Caki2 (cell line): ENCODE measurements at regions not wholly inside any gene's neighbourhood (a gene's known extent, or its start where the extent isn't known, plus 50 kb on each side); places are given as distances from the start of the nearest gene placed in this dataset.

ENCODE experiments used
- DNase-seq: peaks from one replicate; pipeline ENCODE4 v3.0.0-alpha.2; 2015; ENCODE audit warnings: low read depth
- in situ Hi-C: cut with HindIII; loops from 2 replicates; pipeline ENCODE4 v1.10.0; 2016; ENCODE audit warnings: low sequenced_read_pairs, low pct_unique_long_range_greater_than_20kb, mixed read lengths

DNA sequence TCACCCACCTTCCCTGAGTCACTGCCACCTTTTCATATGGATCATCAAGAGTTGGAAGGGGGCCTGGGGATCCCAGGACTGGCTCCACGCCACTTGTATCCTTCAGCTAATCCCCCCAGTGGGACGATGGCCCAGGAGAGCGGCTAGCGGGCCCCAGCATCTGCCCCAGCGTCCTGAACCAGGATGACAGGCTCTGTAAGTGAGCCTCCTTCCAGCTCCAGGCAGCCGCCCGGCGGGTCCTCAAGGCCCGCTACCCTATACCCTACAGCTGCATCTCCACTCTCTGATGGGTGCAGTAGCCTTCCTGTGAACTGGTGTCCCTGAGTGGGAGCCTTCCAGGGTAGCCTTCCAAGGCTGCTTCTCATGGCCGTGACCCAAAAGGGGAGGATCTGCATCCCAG is 183.1 kb downstream of the ATG4C start:
- in situ Hi-C loops, result no loop called here
- no peak for DNase-seq

DNA sequence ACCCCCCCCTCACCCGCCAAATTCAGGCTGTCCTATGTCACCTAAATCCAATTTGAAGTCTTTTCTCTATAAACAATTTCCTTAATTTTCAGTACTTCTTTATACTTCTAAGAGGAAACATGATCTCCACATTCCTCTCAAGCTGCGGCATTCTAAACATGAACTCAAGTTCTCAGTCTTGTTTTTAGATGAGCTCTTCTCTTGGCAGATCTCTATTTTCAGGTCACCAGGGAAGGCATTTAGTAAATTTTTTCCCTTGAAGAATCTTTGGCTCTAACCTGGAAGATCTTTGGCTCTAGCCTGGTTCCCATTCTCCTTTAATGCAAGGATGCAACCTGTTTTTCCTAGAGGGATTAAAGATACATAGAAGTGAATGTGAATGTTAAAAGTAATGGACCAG is 193.4 kb downstream of the ATG4C start:
- in situ Hi-C loops, result no loop called here
- DNase-seq, result no peak

DNA sequence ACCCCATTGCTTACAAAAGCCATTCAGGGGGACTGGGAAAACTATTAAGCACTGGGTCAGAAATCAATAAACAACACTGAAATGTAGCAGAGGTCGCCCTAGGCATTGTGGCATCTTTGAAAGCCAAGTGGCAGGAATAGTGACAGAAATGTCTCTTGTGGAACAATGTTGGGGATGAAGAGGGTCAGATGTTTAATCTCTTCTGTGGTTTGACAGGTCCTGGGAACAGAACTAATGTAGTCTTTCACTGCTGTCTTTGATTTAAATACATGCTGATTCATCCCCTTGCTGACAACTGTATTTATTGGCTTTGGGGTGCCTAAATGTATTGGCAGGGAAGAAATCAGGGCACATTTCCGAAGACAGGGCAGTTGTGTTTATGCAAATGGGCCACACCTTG is 194.8 kb downstream of the ATG4C start:
- DNase-seq, result no peak
- in situ Hi-C loops, result no loop called here

DNA sequence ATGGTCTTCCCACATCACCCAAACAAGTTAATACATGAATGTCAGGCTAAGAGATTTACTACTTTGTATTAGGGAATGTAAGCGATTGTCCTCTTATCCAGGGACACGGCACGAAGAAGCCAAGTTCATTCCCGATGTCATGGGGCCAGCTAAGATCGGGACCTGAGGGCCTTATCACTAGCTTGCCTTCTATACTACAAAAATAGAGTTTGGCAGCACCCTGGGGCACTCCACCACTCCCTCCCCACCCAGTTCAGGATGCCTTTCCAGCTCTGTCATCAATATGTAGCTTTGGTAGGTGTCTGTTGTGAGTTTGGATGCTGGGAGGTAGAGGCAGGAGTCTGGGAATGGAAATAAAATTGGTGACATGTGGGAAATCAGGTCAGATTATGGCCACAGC is 197.5 kb downstream of the ATG4C start:
- in situ Hi-C loops, result no loop called here
- DNase-seq, result no peak

DNA sequence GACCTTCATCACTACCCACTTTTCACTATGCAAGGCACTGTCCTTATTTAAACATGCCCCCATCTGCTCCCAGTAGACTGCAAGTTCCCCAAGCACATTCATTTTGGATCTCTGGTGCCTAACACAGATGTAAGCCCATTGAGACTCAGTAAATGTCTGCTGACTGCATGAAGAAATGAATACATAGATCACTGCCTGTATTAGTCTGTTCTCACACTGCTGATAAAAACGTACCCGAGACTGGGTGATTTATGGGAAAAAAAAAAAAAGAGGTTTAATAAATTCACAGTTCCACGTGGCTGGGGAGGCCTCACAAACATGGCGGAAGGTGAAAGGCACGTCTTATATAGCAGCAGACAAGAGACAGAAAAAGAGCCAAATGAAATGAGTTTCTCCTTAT is 204.9 kb downstream of the ATG4C start:
- in situ Hi-C loops, result no loop called here
- DNase-seq, result no peak

DNA sequence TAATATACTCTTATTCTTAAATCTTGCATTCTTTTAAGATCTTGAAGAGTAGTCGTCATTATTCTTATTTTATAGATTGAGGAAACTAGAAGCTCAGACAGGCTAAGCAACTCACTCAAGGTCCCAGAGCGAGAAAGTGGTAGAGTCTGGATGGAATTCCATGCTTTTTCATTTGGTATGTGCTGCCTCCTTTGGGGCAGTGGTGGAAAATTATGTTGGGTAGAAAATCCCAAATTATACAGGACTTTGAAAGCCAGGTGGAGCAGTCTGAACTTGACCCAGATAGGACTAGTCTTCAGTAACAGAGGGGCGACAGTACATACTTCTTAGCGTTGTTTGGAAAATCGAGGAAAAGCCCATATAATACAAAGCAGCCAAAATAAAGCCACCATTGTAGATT is 205.6 kb downstream of the ATG4C start:
- in situ Hi-C loops, result no loop called here
- DNase-seq, result no peak

DNA sequence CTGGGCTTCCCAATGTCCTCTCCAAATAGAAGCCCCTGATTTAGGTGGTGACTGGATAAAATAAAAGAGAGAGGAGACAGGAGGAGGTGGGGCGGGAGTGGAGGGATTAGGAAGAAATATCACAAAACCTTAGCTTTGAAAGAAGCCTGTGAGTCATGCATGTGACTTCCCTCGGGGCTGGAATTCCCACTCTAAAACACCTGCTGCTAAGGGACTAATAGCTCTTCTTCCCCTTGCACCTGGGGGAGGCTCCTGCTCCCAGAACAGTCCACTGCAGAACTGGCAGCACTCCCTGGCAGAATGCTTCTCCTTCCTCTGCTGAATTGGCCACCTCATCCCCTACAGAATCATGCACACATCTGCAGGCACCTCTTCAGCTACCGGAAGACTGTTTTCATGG is 207.2 kb downstream of the ATG4C start:
- DNase-seq, result no peak
- in situ Hi-C loops, result no loop called here

DNA sequence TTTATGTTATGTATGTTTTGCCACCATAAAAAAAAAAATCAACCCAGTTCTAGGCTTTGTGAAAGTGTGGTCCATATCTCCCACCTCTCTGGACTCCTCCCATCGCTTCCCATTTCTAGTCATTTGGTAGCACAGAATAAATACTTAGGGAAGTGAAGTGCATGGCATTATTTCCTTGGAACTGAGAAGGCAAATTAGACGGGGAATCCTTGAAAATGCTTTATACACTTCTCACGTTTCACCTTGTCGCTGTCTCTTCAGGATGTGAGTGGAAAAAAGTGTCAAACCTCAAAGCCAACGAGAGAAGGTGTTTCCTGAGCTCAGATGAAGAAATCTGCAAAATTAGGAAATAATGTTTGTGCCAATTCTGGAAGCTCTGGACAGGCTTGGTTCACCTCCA is 209.9 kb downstream of the ATG4C start:
- in situ Hi-C loops, result no loop called here
- no peak for DNase-seq

DNA sequence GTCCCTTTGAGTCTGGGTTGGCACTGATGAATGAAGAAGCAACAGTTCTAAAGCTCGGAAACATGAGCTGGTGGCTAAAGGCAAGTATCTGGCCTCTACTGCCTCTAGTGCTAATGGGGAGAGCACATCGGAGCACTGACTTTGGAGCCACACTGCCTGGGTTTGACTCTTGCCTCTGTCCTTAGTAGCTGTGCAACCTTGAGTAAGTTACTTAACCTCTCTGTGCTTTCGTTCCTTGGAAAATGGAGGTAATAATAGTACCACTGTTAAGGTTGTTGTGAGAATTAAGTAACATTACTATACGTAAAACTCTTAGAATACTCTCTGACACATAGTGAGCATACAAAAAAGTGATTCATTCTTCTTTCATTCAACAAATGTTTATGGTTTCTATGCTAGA is 211.2 kb downstream of the ATG4C start:
- in situ Hi-C loops, result no loop called here
- DNase-seq, result no peak

DNA sequence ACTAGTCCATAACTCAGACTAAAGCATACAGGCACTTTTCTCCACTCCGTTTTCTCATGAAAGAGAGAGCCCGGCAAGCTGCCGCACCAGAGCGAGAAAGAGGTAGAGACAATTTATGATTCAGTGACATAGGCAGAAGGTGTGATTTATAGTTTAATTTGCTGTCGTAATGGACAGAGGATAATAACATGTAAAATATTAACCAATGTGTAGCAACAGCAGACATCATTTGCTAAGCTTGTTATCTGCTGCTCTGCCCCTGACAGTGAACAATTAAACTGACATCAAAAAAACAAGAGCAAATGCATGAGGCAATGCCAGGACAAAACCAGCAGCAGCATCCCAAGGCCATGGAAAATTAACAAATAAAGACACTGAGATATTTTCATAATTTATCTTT is 214.0 kb downstream of the ATG4C start:
- in situ Hi-C loops, result no loop called here
- DNase-seq, result no peak

DNA sequence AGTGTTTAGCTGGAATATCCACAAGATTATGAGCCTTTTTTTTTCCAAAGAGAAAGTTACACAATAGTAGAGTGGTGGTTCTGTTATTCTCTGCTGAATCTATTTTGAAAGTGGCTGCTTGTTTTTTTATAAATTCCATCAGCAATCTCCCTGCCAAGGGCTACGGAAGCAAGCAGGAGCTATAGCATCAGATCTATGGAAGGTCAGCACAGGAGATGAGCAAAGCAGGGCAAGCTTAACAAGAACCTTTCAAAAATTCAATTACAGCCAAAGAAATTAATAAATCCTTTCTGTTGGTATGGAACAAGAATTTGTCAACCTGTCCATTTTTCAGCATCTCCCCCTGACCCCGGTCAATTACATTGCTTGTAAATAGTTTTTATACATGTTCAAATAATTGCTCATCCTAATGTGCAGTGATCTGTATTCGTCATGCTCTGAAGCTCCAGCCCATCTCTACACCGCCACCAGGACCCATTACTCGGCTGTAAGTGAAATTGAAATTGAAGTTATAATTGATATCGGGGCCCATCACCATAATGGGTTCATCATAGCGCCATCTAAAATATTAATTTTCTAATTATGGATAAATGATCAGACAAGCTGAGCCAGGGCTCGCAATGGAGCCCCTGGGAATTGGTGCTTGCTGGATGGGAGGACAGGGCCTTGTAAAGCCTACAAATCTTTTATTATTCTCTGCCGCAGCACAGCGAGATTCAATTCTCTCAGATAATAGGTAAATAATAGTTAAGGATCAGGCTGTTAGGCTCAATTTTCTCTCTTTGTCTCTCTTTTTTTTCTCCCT is 215.1 kb downstream of the ATG4C start:
- no peak for DNase-seq
- in situ Hi-C loops, result no loop called here

DNA sequence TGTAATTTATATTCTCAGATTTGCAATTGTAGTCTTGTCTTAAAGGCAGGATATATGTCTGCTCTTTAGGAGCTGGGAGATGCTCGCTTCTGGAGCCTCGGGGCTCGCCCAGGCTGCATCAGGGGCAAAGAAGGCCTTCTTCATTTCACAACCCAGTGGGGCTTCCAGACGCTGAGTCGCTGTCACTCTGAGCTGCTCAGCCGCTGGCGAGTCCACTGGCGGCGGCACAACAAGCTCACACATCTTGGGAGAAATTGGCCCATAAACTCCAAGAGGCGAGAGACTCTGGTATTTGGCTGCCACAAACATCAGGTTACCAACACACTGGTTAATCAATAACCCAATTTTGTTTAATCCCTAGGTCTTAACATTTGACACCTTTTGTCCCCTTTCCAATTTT is 216.6 kb downstream of the ATG4C start:
- DNase-seq, result no peak
- in situ Hi-C loops, result no loop called here

DNA sequence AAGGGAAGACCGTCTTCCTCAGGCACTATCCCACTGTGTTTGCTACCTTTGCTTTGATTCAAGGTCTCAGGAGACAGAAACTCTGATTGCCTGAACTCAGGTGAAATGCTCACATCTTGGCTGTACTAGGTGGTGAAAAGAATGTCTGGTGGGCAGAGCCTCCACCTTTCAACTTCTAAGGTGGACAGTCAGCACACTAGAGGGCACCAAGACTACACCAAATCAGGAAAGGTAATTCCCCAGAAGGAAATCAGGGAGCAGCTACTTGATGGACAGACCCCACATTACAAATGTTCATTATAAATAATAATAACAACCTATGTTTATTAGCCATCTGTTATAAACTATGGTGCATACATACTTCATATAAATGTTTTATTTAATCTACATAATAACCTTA is 220.9 kb downstream of the ATG4C start:
- in situ Hi-C loops, result no loop called here
- no peak for DNase-seq

DNA sequence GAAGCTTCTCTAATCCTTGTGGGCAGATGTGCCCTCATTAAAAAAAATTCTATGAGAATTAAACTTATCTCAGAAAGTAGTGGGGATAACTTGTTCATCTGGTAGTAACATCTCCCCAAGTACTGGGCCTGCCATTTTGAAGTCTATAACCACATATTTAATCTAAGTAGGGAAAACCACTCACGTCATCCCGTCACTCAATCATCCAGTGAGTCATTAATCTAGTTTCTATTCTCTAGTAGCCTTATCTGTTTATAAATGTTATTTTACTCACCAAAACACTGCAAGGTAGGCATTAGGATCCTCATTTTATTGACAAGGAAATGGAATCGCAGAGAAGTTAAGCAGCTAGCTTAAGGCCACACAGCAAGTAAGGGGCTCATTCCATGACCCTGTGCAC is 221.9 kb downstream of the ATG4C start:
- DNase-seq, result no peak
- in situ Hi-C loops, result no loop called here

DNA sequence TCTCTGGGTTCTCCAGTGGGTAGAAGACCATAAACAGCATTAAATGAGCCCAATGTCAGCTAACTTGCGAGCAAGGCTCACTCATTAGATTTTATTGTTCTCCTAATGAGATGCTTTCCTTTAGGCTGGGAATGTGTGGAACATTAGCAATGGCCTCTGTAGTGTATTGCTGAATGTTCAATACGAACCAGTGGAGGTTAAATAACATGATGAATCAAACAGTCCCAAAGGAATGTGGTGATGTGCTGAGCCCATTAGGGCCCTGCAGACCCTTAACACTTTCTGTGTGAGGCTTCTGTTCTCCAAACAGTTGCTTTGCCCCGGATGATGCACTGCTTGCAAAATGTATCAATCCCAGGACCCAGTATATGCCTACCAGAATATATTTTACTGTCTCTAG is 225.5 kb downstream of the ATG4C start:
- no peak for DNase-seq
- in situ Hi-C loops, result no loop called here

DNA sequence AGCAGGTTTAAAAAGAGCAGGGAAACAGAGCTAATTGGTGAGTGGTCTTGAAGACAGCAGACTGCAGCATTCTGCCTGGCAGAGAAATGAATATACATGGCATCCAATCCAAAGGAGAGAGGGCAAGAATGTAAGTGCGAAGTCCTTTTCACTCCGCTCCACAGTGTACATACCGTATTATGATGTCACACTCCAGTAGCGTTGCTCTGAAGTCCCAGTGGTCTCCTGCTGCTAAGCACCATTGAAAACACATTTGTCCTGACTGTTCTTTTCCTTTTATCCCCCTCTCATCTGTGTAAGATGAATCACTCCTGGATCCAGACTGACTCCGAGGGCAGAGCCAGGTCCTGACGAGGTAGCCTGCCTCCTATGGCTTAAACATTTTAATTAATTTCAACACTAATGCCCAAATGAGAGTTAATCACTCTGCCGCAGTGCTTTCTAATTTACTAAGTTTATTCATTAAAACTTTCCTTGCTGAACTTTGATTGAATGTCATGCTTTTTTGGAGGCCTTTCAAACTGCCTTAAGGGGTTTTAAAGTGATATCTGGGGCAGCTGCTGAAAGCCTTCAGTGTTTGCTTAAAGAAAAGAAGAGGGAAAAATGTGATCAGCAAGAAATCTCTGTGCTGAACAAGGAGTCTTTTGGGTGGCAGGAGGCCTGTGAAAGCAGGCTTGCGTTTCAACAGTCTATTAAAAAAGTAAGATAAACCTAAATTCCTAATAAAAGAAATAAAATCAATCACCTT is 227.2 kb downstream of the ATG4C start:
- DNase-seq, result no peak
- in situ Hi-C loops, result no loop called here

DNA sequence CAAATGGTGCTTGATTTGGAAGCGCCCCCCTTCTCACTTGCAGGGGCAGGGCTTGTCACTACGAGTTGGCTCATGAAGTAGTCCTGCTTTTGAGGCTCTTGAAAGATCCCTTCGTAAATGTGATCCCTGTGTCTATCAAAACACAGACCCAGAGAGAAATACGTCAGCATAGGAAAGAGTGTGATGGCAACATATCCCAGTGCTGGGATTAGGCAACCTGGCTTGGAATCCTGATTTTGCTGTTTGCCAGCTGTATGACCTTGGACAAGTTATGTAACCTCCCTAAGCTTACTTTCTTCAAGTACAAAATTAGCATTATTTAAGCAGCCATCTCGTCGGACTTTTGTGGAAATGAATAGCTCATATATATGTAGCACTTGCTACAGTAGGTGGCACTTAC is 228.4 kb downstream of the ATG4C start:
- DNase-seq, result no peak
- in situ Hi-C loops, result no loop called here

DNA sequence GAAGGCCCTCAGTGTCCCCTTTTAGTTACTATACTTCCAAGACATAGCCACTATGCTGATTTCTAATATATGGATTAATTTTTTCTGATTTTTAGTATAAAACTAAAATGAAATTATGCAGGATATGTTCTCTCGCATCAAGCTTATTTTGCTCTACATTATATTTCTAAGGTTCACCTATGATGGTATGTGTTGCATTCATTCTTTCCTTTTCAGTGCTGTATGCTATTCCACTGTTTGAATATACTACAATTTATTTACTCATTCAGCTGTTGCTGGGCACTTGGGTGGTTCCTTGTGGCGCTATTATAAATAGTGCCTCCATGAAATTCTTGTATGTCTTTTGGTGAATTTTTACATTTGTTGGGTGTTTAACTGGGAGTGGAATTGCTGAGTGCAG is 230.3 kb downstream of the ATG4C start:
- in situ Hi-C loops, result no loop called here
- DNase-seq, result no peak

DNA sequence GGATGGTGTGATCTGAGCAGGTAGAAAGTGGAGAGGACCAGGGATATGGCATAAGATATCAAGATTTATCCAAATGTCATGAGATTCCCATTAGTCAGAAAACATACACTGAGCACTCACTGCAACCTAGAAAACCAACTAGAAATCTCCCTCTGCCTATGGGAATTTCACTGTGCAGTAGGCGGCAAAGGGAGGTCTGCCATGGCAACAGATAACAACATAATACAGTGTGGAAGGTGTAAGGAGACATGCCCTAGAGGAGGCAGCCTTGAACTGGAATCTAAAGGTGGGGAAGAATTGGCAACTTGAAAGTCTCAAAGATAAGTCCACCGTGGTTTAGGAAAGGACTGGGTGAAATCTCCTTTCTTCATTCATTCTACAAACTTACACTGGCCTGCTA is 238.4 kb downstream of the ATG4C start:
- in situ Hi-C loops, result no loop called here
- DNase-seq, result no peak

DNA sequence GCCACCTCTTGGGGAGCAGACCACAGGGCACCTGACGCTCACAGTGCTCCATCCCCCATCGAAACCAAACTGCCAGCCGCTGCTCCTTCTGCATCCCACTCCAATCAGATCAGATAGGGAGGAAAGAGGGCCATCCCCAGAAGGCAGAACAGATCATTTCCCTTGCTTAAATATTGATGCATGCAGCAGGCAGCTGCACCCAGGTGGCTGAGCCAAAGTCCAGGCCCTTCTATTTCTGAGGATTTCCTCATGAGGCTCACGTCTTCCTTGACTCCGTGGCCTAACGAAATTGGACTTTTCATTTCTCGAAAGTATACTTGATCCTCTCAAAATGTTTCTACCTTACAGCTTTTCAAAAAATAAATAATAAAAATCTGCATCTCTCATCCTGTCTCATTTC is 239.2 kb downstream of the ATG4C start:
- DNase-seq, result no peak
- in situ Hi-C loops, result no loop called here
